Muscle of back (tissue), 3 donors: ENCODE measurements at regions not wholly inside any gene's neighbourhood (a gene's known extent, or its start where the extent isn't known, plus 50 kb on each side); places are given as distances from the start of the nearest gene placed in this dataset.

Experiments used
- DNase-seq, 3 donors: peaks; one replicate each; pipeline versions ENCODE4 v3.0.0 to v3.0.0-alpha.2; 2013

GRCh38 chr2:128552141-128552805 is 233.6 kb upstream of the HS6ST1 start:
- DNase-seq = no peak

DNA sequence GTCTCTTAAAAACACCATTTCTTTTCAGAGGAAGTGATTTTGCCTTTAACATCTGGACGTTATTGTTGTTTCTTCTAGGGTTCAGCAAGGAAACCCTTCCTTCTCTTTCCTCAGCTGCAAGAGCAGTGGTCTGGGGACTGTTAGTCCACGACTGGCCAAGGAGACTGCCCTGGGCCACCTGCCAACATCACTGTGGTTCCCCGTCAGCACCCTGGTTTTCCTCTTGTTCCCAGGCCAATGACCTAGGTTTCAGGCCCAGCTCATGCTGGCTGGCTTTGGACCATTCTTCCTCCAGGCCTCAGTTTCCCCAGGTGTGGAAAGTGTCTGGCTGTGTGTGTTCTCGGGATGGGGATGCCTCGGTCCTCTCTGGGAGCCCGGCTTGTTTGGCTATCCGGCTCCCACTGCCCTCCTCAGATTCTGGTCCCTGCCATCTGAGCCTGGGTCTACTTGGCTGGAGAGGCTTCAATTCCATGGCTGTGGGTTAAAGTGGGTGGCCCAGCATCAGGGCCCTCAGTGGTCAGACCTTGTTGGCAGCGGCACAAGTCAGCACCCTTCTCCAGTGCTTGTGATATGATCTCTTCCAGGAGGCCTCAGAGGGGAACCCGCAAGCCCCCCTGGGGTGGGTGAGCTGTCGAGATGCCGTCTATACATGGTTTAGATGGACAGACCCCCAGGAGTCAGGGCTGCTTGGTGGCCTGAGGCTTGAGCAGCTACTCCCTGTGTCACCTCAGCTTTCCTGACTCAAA is 234.3 kb upstream of the HS6ST1 start:
- DNase-seq = no peak

- no peak for DNase-seq
Measured at GRCh38 chr2:128554151-128554769, 235.6 kb upstream of the HS6ST1 start.

DNA sequence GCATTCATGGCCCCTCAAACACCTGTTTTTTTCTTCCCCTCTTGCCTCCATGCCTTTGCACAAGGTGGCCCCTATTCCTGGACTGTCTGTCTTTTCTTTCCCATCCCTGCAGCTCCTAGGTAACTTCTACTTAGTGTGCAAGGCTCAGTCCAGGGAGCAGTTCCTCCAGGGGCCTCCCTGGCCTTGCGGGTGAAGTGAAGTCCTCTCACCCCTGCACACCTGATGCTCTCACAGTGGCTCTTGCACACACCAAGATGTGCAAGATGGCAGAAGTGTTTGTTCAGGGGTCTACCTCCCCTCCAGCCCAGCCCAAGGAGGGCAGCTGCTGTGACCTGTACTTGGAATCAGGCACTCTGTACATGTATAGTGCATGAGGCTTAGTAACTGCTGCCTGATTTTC is 236.8 kb upstream of the HS6ST1 start:
- DNase-seq = no peak

DNA sequence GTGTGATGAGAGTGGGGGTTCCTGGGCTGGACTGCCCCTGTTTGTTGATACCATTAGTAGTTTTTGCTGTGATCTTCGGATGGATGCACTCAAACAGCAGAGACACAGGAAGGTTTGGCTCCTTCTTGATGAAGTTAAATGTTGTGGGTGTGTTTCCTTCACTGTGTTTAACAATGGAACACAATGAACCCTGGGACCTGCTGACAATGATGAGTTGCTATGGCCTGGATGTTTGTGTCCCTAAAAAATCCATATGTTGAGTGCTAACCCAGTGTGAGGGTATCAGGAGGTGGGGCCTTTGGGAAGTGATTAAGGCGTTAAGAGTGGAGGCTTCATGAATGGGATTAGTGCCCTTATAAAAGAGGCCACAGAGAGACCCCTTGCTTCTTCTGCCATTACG is 237.4 kb upstream of the HS6ST1 start:
- DNase-seq = no peak

DNA sequence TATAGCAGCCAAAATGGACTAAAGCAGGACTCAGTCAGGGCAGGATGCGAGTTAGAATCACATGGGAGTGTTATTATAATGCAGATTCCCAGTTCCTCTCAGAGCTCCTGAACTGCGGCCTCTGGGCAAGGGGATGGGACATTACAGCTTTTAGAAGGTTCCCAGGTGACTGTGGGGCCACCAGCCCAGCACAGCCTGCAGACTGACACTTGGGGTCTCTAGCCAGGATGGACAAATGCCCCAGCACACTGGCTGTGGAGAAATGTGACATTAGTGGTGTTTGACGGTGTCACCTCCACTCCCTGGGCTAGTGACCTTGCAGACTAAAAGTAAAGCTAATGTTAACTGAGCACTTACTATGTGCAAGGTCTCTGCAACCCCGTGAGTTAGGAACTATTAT is 238.0 kb upstream of the HS6ST1 start:
- DNase-seq = no peak

DNA sequence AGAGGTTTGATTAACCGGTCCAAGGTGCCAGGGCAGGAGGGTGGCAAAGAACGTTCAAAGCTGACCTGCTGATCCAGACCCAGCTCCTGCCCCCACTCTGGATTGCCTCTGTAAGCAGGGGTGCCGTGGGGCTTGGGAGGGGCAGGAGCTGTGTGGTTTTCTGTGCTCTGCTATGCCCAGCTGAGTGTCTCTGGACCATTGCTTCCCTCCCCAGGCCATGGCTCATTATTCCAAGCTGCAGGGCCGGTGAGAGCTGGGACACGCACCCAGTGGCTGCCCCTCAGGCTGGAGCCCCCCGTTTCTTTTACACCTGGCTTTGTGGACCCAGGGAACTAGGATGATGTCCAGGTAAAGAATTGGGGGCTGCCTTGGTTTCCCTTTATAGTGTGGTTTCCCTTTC is 238.4 kb upstream of the HS6ST1 start:
- no peak for DNase-seq

DNA sequence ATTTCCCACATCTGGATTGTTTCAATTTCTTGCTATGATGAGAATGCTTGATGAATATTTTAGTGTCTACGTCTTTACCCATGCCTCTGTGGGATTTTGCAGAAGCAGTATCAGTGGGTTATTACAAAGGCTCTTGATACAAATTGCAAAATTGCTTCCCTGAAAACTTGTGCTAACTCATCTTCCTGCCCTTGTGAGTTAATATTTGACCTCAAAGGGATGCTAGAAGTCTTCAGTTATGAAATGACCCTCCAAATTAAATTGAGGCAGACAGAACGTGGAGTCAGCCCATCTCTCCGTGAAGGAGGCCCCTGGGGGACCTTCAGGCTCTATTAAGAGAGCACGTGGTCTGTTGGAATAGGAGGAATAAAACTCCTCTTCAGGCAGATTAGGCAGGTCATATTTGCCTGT is 239.2 kb upstream of the HS6ST1 start:
- peak; percentile 15 to 44 (median 36) for DNase-seq

DNA sequence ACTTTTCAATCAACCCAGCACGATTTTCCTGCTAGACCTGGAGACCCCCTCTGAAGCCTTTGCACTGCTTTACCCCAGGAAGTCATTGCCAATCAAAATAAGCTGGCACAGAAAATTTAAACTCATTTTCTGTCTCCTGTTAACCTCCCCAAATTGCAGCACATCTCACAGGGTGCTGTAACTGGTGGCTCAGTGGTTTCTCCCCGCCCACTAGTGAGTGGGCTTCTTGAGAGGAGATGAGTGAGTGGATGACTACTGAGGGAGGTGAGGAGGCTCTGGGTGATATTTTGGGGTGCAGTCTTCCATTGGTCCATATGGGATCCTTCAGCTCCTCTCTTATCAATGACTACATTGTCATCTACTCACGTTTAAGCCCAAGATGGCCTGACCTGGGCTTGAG is 239.8 kb upstream of the HS6ST1 start:
- DNase-seq = no peak

GRCh38 chr2:128558895-128559532 is 240.3 kb upstream of the HS6ST1 start:
- no peak for DNase-seq

GRCh38 chr2:128559533-128560515 is 241.2 kb upstream of the HS6ST1 start:
- DNase-seq = no peak

- no peak for DNase-seq
Measured at GRCh38 chr2:128560718-128561117, 242.1 kb upstream of the HS6ST1 start.

DNA sequence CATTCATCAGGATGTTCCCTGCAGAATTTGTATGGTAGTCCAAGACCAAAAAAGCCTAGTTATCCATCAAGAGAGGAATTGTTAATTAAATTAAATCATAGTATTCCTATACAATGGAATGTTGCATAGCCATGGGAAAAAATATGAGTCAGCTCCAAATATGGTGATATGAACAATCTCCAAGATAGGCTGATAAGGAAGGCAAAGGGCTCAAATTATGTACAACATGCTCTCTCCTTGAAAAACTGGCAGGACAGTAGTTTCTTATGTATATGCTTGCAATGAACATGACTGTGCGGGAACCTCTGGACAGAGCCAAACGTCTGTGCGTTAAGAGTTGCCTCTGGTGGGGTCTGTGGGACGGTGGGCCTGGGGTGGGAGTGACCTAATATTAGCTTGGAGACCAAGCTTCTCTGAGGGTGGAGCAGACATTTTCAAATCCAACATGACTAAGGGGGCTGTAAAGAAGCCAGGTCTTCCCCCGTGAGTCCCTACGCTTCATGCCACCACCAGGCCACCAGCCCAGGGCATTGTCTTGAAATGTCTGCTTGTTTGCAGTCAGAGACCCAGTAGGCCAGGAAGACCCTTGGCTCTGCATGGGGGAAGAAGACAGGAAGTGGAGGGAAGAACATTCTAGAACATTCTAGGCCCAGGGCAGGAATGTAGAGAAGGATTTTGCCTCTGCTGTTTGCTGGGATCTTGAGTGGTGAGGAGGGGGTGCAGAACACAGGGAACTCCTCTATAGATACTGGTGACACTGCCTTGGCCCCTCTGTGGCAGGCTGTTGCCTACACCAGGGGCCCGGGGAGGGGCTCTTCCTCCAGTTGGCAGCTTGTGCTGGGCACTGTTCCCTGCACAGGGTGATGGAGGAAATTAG is 244.0 kb upstream of the HS6ST1 start:
- peak in 2 of 3 donors; percentile 17 to 31 for DNase-seq

DNA sequence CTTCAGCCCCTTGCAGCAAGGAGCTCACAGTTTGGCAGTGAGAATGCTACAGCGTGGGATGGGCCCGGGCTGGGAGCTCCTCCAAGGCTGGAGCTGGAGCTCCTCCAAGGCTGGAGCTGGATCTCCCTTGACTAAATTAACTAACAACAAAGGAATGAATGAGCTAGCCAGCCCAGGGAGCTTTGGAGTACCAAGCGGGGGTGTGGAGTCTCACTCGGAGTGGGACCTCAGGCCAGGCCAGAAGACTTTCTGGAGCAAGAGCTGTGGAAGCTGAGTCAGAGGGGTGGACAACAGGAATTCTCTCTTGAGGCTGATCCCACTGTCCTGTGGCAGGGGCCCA is 244.7 kb upstream of the HS6ST1 start:
- peak; percentile 86 to 94 (median 89) for DNase-seq

DNA sequence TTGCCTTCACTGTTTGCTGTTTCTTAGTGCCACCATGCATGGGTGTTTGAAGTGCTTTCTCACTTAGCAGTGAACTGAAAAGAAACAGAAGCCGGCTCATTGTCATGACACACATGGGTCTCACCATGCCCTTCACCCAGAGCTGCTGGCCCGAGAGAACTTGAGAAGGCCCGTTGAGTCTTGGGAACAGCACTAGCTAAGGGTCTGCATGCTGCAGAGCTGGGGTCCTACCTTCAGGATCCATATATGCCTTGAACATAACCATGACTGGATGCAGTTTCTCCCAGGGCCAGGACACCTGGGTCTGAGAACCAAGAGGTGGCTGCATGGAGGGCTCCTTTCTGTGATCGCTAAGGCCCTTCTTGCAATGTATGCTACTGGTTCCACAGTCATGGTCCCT is 245.5 kb upstream of the HS6ST1 start:
- DNase-seq = no peak

DNA sequence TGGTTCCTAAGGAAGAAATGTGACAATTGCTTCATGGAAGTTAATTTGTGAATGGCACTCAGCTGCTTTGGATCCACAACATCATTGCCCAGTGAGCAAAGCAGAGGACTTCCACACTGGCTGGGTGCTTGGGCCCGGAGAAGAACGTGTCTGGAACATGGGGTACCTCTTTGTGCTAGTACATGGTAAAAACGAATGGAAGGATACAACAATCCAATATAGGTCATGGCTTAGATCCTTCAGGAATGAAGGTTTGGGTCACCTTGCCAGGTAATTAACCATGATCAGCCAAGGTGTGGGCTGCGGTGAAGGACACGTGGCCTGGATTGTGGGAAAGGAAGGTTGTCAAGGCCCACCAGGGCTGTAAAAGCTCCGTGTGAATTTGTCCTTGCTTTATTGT is 245.9 kb upstream of the HS6ST1 start:
- no peak for DNase-seq

GRCh38 chr2:128565441-128565840 is 246.8 kb upstream of the HS6ST1 start:
- no peak for DNase-seq

DNA sequence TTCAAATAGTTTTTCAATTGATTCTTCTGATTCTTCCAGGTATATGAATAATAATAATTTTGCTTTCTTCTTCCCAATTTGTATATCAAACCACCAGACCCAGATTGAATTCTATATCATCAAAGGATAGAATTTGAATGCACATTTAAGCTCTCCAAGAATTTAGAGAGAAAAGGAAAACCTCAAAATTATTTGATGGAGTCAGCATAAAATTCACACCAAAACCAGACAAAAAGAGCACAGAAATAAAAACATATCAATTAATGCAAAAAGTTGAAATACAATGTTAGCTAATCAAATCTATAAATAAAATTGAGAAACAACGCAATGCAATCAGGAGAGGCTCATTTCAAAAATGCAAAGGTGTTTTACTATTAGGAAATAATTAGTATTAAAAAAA is 248.0 kb upstream of the HS6ST1 start:
- DNase-seq = no peak

DNA sequence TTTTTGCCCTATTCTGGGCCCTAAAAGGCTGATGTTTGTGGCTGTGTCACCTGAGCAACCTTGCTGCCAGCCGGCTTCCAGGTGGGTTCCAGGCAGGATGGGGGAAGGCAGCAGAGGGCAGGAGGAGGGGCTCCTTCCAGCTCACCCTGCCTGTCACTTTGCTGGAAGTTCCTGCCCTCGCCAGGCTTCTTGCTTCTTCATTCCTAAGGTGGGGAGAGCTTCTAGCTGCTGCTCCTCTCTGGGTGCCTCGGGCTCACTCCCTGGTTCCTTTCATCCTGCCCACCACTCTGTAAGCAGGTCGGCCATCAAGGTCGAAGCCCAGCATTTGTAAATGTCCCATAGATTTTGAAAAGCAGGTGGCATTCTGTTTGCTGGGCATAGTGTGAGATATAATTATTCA is 249.4 kb upstream of the HS6ST1 start:
- no peak for DNase-seq

DNA sequence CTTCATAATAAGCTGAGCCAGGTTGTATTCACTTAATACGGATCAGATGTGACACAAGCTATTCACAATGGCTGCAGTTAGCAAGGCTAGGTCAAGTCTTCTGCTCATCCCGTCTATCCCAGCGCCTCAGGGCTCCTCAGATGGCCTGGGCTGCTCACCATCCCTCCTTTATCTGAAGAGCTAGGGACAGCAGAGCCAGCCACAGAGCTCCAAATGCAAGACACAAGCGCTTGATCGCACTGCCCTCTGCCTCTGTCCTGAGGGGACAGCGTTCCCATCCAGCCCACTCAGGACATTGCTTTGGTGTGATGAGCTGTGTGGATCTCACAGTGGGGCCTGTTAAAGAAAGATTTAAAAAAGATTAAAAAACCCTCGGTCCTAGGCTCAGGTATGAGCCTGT is 254.4 kb upstream of the HS6ST1 start:
- DNase-seq = no peak

GRCh38 chr2:128573531-128573930 is 254.9 kb upstream of the HS6ST1 start:
- no peak for DNase-seq
